ENCODE measurements at regions not wholly inside any gene's neighbourhood (a gene's known extent, or its start where the extent isn't known, plus 50 kb on each side); places are given as distances from the start of the nearest gene placed in this dataset.
"Not testable (repeated sequence)": the region's sequence is repeated elsewhere in the genome, so short reads cannot be mapped to it uniquely, and the experiment has no call there.

GRCh38 chr20:50453533-50454244 is 56.5 kb upstream of the PTPN1 start:
- Histone ChIP-seq H3K27me3 (ENCODE audit: insufficient read depth, insufficient read length) (no peaks in the 10 kb centered on the region), H3K36me3 (ENCODE audit: insufficient read depth, insufficient read length, low read length) (no peaks in the 10 kb centered on the region), H3K9ac (ENCODE audit: insufficient read length, low read depth) (no peak overlapping the region), H3K4me3 (ENCODE audit: insufficient read length, low read depth) (no peak overlapping the region), H3K9me3 (ENCODE audit: insufficient read depth, low read length) (no peaks in the 10 kb centered on the region), H3K4me1 (ENCODE audit: insufficient read depth, insufficient read length) (peaks cover 14% of the 10 kb centered on the region)
- DNase-seq (ENCODE audit: low read depth, low spot score), result no peak
- no peak for TF ChIP-seq ZNF274 (IDR thresholded peaks at IDR 0.05; ENCODE audit: low read depth, low read length)
- TF ChIP-seq YY1 (IDR thresholded peaks at IDR 0.05; ENCODE audit: insufficient read depth, insufficient read length), result no peak
- no peak for TF ChIP-seq SUZ12 (IDR thresholded peaks at IDR 0.05; ENCODE audit: extremely low read depth, insufficient read depth, insufficient read length)

- not testable (repeated sequence) for H3K9me3 ChIP-seq (ENCODE audit: insufficient read depth, low read length); H3K9ac ChIP-seq (ENCODE audit: insufficient read length, low read depth); DNase-seq (ENCODE audit: low read depth, low spot score); H3K36me3 ChIP-seq (ENCODE audit: insufficient read depth, insufficient read length, low read length); H3K4me1 ChIP-seq (ENCODE audit: insufficient read depth, insufficient read length); H3K4me3 ChIP-seq (ENCODE audit: insufficient read length, low read depth); H3K27me3 ChIP-seq (ENCODE audit: insufficient read depth, insufficient read length)
These were observed 54.9 kb upstream of the PTPN1 start for GRCh38 chr20:50455245-50455644.

DNA sequence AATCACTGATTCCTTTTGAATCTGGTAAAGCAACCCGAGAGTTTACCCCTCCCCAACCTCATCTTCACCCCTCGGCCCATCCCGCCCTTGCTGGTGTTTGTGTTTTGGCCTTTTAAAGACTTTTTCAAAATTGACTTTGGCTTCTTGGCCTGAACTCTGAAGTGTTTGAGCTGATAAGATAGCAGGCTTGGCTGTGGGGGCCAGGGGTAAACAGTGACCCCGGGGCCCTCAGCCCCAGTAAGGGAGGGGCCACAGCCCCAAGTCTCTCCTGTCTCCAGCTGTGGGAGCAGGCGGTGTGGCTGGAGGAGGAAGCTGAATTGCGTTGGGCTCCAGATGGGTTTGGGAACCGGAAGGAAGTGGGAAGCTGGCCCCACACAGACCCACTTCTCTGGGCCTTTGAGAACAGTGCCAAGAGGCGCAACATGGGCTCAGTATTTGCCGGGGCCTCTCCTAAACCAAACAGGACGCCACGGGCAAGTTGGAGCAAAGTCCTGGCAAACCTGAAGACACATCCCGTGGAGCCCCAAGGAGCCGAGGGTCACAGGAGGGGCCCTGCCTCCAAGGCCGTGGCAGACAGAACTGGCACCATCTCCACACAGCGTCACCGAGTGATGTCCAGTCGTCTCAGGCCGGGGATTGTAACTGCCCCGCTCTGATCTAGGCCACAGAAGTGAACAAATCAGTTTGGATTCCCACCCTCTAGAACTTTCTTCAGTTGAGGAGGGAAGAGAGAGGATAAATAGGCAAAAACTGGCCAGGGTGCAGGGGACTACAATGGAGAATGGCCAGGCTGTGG is 54.3 kb upstream of the PTPN1 start:
- TF ChIP-seq SUZ12 (IDR thresholded peaks at IDR 0.05; ENCODE audit: extremely low read depth, insufficient read depth, insufficient read length) (no peak), ZNF274 (IDR thresholded peaks at IDR 0.05; ENCODE audit: low read depth, low read length) (no peak), YY1 (IDR thresholded peaks at IDR 0.05; ENCODE audit: insufficient read depth, insufficient read length) (no peak)
- Histone ChIP-seq H3K4me3 (ENCODE audit: insufficient read length, low read depth) (no peak overlapping the region), H3K9me3 (ENCODE audit: insufficient read depth, low read length) (no peaks in the 10 kb centered on the region), H3K36me3 (ENCODE audit: insufficient read depth, insufficient read length, low read length) (no peaks in the 10 kb centered on the region), H3K4me1 (ENCODE audit: insufficient read depth, insufficient read length) (peaks cover 12% of the 10 kb centered on the region), H3K27me3 (ENCODE audit: insufficient read depth, insufficient read length) (no peaks in the 10 kb centered on the region), H3K9ac (ENCODE audit: insufficient read length, low read depth) (no peak overlapping the region)
- DNase-seq (ENCODE audit: low read depth, low spot score), result no peak

GRCh38 chr20:50456452-50457324 is 53.5 kb upstream of the PTPN1 start:
- no peak overlapping the region for H3K4me3 ChIP-seq (ENCODE audit: insufficient read length, low read depth)
- TF ChIP-seq YY1 (IDR thresholded peaks at IDR 0.05; ENCODE audit: insufficient read depth, insufficient read length) (no peak), ZNF274 (IDR thresholded peaks at IDR 0.05; ENCODE audit: low read depth, low read length) (no peak), SUZ12 (IDR thresholded peaks at IDR 0.05; ENCODE audit: extremely low read depth, insufficient read depth, insufficient read length) (no peak)
- H3K9me3 ChIP-seq (ENCODE audit: insufficient read depth, low read length), result no peaks in the 10 kb centered on the region
- H3K4me1 ChIP-seq (ENCODE audit: insufficient read depth, insufficient read length), result peaks cover 10% of the 10 kb centered on the region
- no peaks in the 10 kb centered on the region for H3K27me3 ChIP-seq (ENCODE audit: insufficient read depth, insufficient read length)
- no peak for DNase-seq (ENCODE audit: low read depth, low spot score)
- no peak overlapping the region for H3K9ac ChIP-seq (ENCODE audit: insufficient read length, low read depth)
- H3K36me3 ChIP-seq (ENCODE audit: insufficient read depth, insufficient read length, low read length), result no peaks in the 10 kb centered on the region

- DNase-seq (ENCODE audit: low read depth, low spot score), result no peak
- peaks cover 7% of the 10 kb centered on the region for H3K4me1 ChIP-seq (ENCODE audit: insufficient read depth, insufficient read length)
- no peaks in the 10 kb centered on the region for H3K36me3 ChIP-seq (ENCODE audit: insufficient read depth, insufficient read length, low read length)
- H3K4me3 ChIP-seq (ENCODE audit: insufficient read length, low read depth), result no peak overlapping the region
- H3K9ac ChIP-seq (ENCODE audit: insufficient read length, low read depth), result no peak overlapping the region
- H3K27me3 ChIP-seq (ENCODE audit: insufficient read depth, insufficient read length), result no peaks in the 10 kb centered on the region
- TF ChIP-seq SUZ12 (IDR thresholded peaks at IDR 0.05; ENCODE audit: extremely low read depth, insufficient read depth, insufficient read length) (no peak), ZNF274 (IDR thresholded peaks at IDR 0.05; ENCODE audit: low read depth, low read length) (no peak), YY1 (IDR thresholded peaks at IDR 0.05; ENCODE audit: insufficient read depth, insufficient read length) (no peak)
- no peaks in the 10 kb centered on the region for H3K9me3 ChIP-seq (ENCODE audit: insufficient read depth, low read length)
These were observed 50.9 kb upstream of the PTPN1 start for GRCh38 chr20:50459124-50459918.

- TF ChIP-seq YY1 (IDR thresholded peaks at IDR 0.05; ENCODE audit: insufficient read depth, insufficient read length) (no peak), ZNF274 (IDR thresholded peaks at IDR 0.05; ENCODE audit: low read depth, low read length) (no peak), SUZ12 (IDR thresholded peaks at IDR 0.05; ENCODE audit: extremely low read depth, insufficient read depth, insufficient read length) (no peak)
- no peak overlapping the region for H3K4me3 ChIP-seq (ENCODE audit: insufficient read length, low read depth)
- DNase-seq (ENCODE audit: low read depth, low spot score), result no peak
- no peaks in the 10 kb centered on the region for H3K36me3 ChIP-seq (ENCODE audit: insufficient read depth, insufficient read length, low read length)
- H3K4me1 ChIP-seq (ENCODE audit: insufficient read depth, insufficient read length), result peaks cover 9% of the 10 kb centered on the region
- no peaks in the 10 kb centered on the region for H3K9me3 ChIP-seq (ENCODE audit: insufficient read depth, low read length)
- H3K9ac ChIP-seq (ENCODE audit: insufficient read length, low read depth), result peak overlapping the region; percentile 26
- H3K27me3 ChIP-seq (ENCODE audit: insufficient read depth, insufficient read length), result no peaks in the 10 kb centered on the region
These were observed 50.0 kb upstream of the PTPN1 start for GRCh38 chr20:50460115-50460607.

All from NT2/D1 (cell line).